GM12875 (cell line): ENCODE measurements at regions not wholly inside any gene's neighbourhood (a gene's known extent, or its start where the extent isn't known, plus 50 kb on each side); places are given as distances from the start of the nearest gene placed in this dataset.

Experiments used
- H3K4me3 ChIP-seq: one replicate; pipeline ENCODE4 v1.5.1; 2011; ENCODE audit warnings: low read depth, low read length, control low read depth
- TF ChIP-seq, protein P1 (sequence below): IDR thresholded peaks from 2 replicates; pipeline ENCODE4 v1.5.1; 2011; ENCODE audit warnings: low read depth, mild to moderate bottlenecking, control low read depth, inconsistent platforms, low read length, moderate library complexity, borderline replicate concordance; ENCODE audit not compliant: insufficient read depth

DNA sequence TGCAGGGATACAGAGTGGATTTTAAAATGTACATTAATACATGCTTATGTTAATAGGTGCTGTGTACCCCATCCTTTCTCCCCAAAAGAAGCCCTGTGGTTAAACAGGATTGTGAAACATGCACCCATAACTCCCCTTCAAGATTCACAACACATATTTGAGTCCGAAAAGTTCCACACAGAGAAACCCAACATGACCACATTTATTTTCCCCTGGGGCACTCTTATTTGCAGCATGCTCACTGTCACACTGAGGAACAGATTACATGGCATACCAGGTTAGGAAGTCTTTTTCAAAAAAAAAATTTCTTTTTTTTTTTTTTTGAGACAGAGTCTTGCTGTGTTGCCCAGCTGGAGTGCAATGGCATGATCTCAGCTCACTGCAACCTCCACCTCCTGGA is 67.7 kb upstream of the COL5A2 start:
- H3K4me3 ChIP-seq, result no peak overlapping the region

DNA sequence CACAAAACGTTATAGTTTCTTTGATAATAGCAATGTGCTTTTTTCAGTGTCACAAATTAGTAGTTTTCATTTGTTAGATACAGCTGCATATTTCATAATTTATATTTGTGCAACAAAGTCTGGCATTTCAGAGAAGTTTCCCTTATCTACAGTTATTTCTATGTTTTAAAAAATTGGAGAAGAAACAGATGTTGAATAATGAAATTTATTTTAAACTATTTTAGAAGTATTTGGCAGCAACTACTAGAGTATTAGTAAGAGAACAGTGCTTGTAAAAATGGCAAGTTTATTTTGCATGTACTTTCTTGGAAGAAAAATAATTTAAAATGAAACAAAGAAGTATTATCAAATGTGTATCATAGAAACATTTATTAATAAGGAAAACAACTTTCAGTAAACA is 68.6 kb upstream of the COL5A2 start:
- TF ChIP-seq, protein P1, sequence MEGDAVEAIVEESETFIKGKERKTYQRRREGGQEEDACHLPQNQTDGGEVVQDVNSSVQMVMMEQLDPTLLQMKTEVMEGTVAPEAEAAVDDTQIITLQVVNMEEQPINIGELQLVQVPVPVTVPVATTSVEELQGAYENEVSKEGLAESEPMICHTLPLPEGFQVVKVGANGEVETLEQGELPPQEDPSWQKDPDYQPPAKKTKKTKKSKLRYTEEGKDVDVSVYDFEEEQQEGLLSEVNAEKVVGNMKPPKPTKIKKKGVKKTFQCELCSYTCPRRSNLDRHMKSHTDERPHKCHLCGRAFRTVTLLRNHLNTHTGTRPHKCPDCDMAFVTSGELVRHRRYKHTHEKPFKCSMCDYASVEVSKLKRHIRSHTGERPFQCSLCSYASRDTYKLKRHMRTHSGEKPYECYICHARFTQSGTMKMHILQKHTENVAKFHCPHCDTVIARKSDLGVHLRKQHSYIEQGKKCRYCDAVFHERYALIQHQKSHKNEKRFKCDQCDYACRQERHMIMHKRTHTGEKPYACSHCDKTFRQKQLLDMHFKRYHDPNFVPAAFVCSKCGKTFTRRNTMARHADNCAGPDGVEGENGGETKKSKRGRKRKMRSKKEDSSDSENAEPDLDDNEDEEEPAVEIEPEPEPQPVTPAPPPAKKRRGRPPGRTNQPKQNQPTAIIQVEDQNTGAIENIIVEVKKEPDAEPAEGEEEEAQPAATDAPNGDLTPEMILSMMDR, result no peak
- no peak overlapping the region for H3K4me3 ChIP-seq

More for the DNA sequence above, 67.7 kb upstream of the COL5A2 start:
- TF ChIP-seq, protein P1, result no peak

GRCh38 chr2:189249171-189249570 is 69.6 kb upstream of the COL5A2 start:
- TF ChIP-seq, protein P1, result no peak
- no peak overlapping the region for H3K4me3 ChIP-seq

DNA sequence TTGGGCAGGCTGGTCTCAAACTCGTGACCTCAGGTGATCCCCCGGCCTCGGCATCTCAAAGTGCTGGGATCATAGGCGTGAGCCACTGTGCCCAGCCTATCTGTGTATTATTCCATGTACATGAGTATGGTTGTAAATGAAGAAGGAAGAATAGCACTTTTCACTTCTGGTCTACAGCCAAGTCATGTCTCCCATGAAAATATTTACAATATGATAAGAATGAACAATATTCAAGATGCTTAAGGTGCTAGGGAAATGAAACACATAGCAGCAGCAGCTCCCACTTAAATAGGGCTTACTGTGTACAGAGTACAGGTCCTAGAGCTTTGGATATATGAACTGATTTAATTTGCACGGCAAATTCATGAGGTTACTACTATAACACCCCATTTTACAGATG is 70.3 kb upstream of the COL5A2 start:
- no peak overlapping the region for H3K4me3 ChIP-seq
- TF ChIP-seq, protein P1, result no peak

GRCh38 chr2:189252991-189253675 is 73.6 kb upstream of the COL5A2 start:
- H3K4me3 ChIP-seq, result no peak overlapping the region
- TF ChIP-seq, protein P1, result no peak

- TF ChIP-seq, protein P1, result no peak
- no peak overlapping the region for H3K4me3 ChIP-seq
These were observed 74.3 kb upstream of the COL5A2 start for GRCh38 chr2:189253836-189254235.

GRCh38 chr2:189254268-189254883 is 74.8 kb upstream of the COL5A2 start:
- no peak overlapping the region for H3K4me3 ChIP-seq
- TF ChIP-seq, protein P1, result no peak
